K562 (cell line): ENCODE measurements at regions not wholly inside any gene's neighbourhood (a gene's known extent, or its start where the extent isn't known, plus 50 kb on each side); places are given as distances from the start of the nearest gene placed in this dataset.

Experiments used
- ATAC-seq: fragments of 200-7000 bp; cut with Tn5 transposase; 3 replicates; pipeline ENCODE4 v1.9.1; 2020; ENCODE audit warnings: moderate library complexity
- BruUV-seq: library from RNA; stranded (reverse); fragments of 400-500 nt; replicated peaks from 2 replicates; lab custom pipeline; 2021; lab: Mats Ljungman, UMichigan
- CTCF ChIA-PET: fragments of 300-600 bp; formaldehyde crosslinking; extraction: SDS; loops from one replicate; lab custom pipeline; 2021; ENCODE audit warnings: low intra/inter-chr PET ratio; lab: Yijun Ruan, JAX
- POLR2A ChIA-PET: fragments of 300-600, 350-650 bp; sonication (Branson Sonifier 250); formaldehyde crosslinking; extraction: SDS; loops from one replicate; lab custom pipeline; 2021; ENCODE audit warnings: antibody characterized with exemption, inconsistent platforms; lab: Yijun Ruan, JAX
- DNase-seq, 4 experiments: peaks; one replicate each; pipeline versions ENCODE4 v3.0.0 to v3.0.0-alpha.2; 2011 to 2018; ENCODE audit warnings: low spot score in 3 of 4, mixed read lengths in 3 of 4; ENCODE audit errors: extremely low read depth in 1 of 4
- FAIRE-seq: peaks from 2 replicates; lab custom pipeline; 2011; peaks lifted over from hg19 to GRCh38; lab: Jason Lieb, UNC
- H2AFZ ChIP-seq: 2 replicates; pipeline ENCODE4 v1.6.0; 2011; ENCODE audit warnings: low read depth, low read length, control low read depth, inconsistent platforms
- H3K27ac ChIP-seq: fragments of 200-600 bp; 3 replicates; pipeline ENCODE4 v1.8.0; 2011; ENCODE audit warnings: low read depth, mild to moderate bottlenecking, control low read depth, inconsistent platforms, low read length, moderate library complexity, mixed read lengths; ENCODE audit errors: extremely low read depth
- H3K27me3 ChIP-seq, 2 experiments: fragments of 300-600 bp in 1 of 2; 2 replicates in 1 of 2; 3 replicates in 1 of 2; pipeline versions ENCODE4 v1.6.0 to v1.8.0; 2011; ENCODE audit warnings: inconsistent platforms in 2 of 2, low read length in 2 of 2, mild to moderate bottlenecking in 1 of 2, mixed read lengths in 1 of 2, moderate library complexity in 1 of 2; ENCODE audit not compliant: control insufficient read depth in 2 of 2, insufficient read depth in 2 of 2
- H3K36me3 ChIP-seq: fragments of 300-600 bp; 3 replicates; pipeline ENCODE4 v1.8.0; 2011; ENCODE audit warnings: mild to moderate bottlenecking, low read length, inconsistent platforms; ENCODE audit not compliant: control insufficient read depth, insufficient read depth
- H3K4me1 ChIP-seq, 2 experiments: fragments of 200-600 bp in 1 of 2; replicated peaks in 1 of 2; 2 replicates in 1 of 2; 3 replicates in 1 of 2; pipeline versions ENCODE4 v1.5.1 to v1.8.0; 2011; ENCODE audit warnings: inconsistent platforms in 2 of 2, low read length in 2 of 2, mild to moderate bottlenecking in 1 of 2, mixed read lengths in 1 of 2, moderate library complexity in 1 of 2; ENCODE audit not compliant: control insufficient read depth in 2 of 2, insufficient read depth in 2 of 2
- H3K4me2 ChIP-seq: 2 replicates; pipeline ENCODE4 v1.6.1; 2011; ENCODE audit warnings: low read length, control low read depth, inconsistent platforms, mixed read lengths; ENCODE audit not compliant: insufficient read depth
- H3K4me3 ChIP-seq: fragments of 200-600 bp; sonication (generic), shearing (Covaris generic); 2 replicates; pipeline ENCODE4 v1.5.1; 2016; ENCODE audit warnings: control low read depth, inconsistent platforms
- H3K79me2 ChIP-seq: fragments of 200-600 bp; 3 replicates; pipeline ENCODE4 v1.8.0; 2011; ENCODE audit warnings: low read length, inconsistent platforms; ENCODE audit not compliant: control insufficient read depth, insufficient read depth
- H3K9ac ChIP-seq, 2 experiments: 2 replicates each; pipeline versions ENCODE4 v1.6.0 to v1.6.1; 2011; ENCODE audit warnings: low read depth in 2 of 2, low read length in 2 of 2, control low read depth in 1 of 2, inconsistent platforms in 1 of 2, mild to moderate bottlenecking in 1 of 2, mixed read lengths in 1 of 2; ENCODE audit not compliant: insufficient read depth in 1 of 2
- H3K9me1 ChIP-seq: one replicate; pipeline ENCODE4 v1.6.0; 2011; ENCODE audit warnings: inconsistent platforms, mild to moderate bottlenecking, low read length, moderate library complexity; ENCODE audit not compliant: control insufficient read depth, insufficient read depth
- H3K9me3 ChIP-seq: replicated peaks from 2 replicates; pipeline ENCODE4 v1.5.1; 2011; ENCODE audit warnings: low read depth, low read length, inconsistent platforms; ENCODE audit not compliant: control insufficient read depth, insufficient read depth
- H4K20me1 ChIP-seq: replicated peaks from 2 replicates; pipeline ENCODE4 v1.6.1; 2011; ENCODE audit warnings: low read length, inconsistent platforms, mixed read lengths; ENCODE audit not compliant: control insufficient read depth, insufficient read depth
- ATF7 ChIP-seq: fragments of 450-650 bp; IDR thresholded peaks from 2 replicates; pipeline ENCODE4 v1.7.1; 2014; ENCODE audit warnings: mild to moderate bottlenecking, moderate library complexity
- CCNT2 ChIP-seq: IDR thresholded peaks from 2 replicates; pipeline ENCODE4 v1.6.1; 2011; ENCODE audit warnings: borderline replicate concordance, low read depth, mild to moderate bottlenecking, moderate library complexity, mixed read lengths, low read length; ENCODE audit not compliant: insufficient read length; ENCODE audit errors: extremely low read depth
- CREB1 ChIP-seq, 2 experiments: sonication (generic) in 1 of 2; formaldehyde crosslinking in 1 of 2; IDR thresholded peaks; 2 replicates each; pipeline versions ENCODE4 v1.6.1 to v1.8.0; 2012 to 2022; ENCODE audit warnings: inconsistent platforms in 1 of 2, mild to moderate bottlenecking in 1 of 2, missing genetic modification reagents in 1 of 2, moderate library complexity in 1 of 2
- GTF2A2 ChIP-seq: IDR thresholded peaks from 2 replicates; pipeline ENCODE4 v1.6.1; 2016; ENCODE audit warnings: mild to moderate bottlenecking, missing genetic modification characterization, missing compliant biosample characterization
- HCFC1 ChIP-seq: IDR thresholded peaks from 2 replicates; pipeline ENCODE4 v1.6.1; 2012; ENCODE audit warnings: low read depth, low read length, improper control_type of control experiment
- ILK ChIP-seq: fragments of 450-650 bp; IDR thresholded peaks from 2 replicates; pipeline ENCODE4 v1.6.1; 2016; ENCODE audit warnings: missing genetic modification characterization, low read depth, mild to moderate bottlenecking, missing compliant biosample characterization, moderate library complexity, borderline replicate concordance
- SMAD1 ChIP-seq: fragments of 150-350 bp; IDR thresholded peaks from 2 replicates; pipeline ENCODE4 v1.6.1; 2014; ENCODE audit warnings: low read length, low read depth; ENCODE audit not compliant: partially characterized antibody
- SMAD2 ChIP-seq: fragments of 150-350 bp; IDR thresholded peaks from 2 replicates; pipeline ENCODE4 v1.6.1; 2014; ENCODE audit warnings: low read depth, mild to moderate bottlenecking, low read length
- ZBED1 ChIP-seq: IDR thresholded peaks from 2 replicates; pipeline ENCODE4 v1.6.1; 2014
- ZNF785 ChIP-seq: fragments of 250-450 bp; sonication (Bioruptor Pico); IDR thresholded peaks from 2 replicates; pipeline ENCODE4 v1.4.0; 2020; ENCODE audit warnings: mild to moderate bottlenecking
- WGBS: fragments of 100-300 bp; shearing (Covaris generic); methylation state at CpG from one replicate; pipeline ENCODE4 v1.1.6; 2016; ENCODE audit warnings: low coverage, mixed read lengths; ENCODE audit not compliant: insufficient coverage; ENCODE audit errors: missing lambda C conversion rate; 5-methylcytosine and 5-hydroxymethylcytosine counted together
- in situ Hi-C: fragments of 300-500 bp; cut with MboI; formaldehyde crosslinking; loops from 4 replicates; pipeline ENCODE4 v1.15.0; 2018; ENCODE audit warnings: inconsistent platforms, mixed read lengths
- intact Hi-C: fragments of 100-400 bp; cut with micrococcal nuclease; formaldehyde crosslinking; loops from 2 replicates; pipeline ENCODE4 v1.14.2; 2022
- TF ChIP-seq, protein P1 (sequence below): sonication (generic); formaldehyde crosslinking; IDR thresholded peaks from 2 replicates; pipeline ENCODE4 v1.8.0; 2022; ENCODE audit warnings: mild to moderate bottlenecking, missing genetic modification reagents, borderline replicate concordance
- TF ChIP-seq, protein P2 (sequence below): fragments of 450-650 bp; IDR thresholded peaks from 2 replicates; pipeline ENCODE4 v1.6.1; 2018; ENCODE audit not compliant: partially characterized antibody

DNA sequence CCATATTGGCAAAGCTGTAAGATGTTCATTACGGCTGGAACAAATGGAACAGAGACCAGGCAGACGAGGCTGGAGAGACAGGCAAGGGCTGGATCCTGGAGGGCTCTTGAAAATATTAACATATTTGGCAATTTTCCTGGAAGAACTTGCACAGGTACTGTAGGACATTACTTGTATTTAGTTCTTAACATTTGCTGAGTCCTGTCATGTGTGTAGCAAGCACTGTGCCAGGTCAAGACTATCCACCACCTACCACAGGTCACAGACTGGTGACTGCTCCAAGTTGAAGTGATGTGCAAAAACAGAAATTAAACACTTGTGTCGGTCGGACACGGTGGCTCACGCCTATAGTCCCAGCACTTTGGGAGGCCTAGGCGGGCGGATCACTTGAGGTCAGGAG, 58.7 kb upstream of the TNRC6B start:
- Histone ChIP-seq H3K9me1 (no peaks in the 10 kb centered on the region), H3K27ac (no peak overlapping the region), H3K4me1 (peaks cover 0 to 20% of the 10 kb centered on the region in 2 experiments; a peak in 2 of 5 replicates), H3K4me3 (no peak overlapping the region), H2AFZ (no peak overlapping the region), H3K36me3 (no peaks in the 10 kb centered on the region; the same call in 2 of the 3 replicates), H3K79me2 (no peaks in the 10 kb centered on the region), H3K9me3 (no peaks in the 10 kb centered on the region), H3K4me2 (no peak overlapping the region), H3K9ac (no peak overlapping the region), H3K27me3 (no peaks in the 10 kb centered on the region), H4K20me1 (no peaks in the 10 kb centered on the region; the same call in 1 of the 2 replicates)
- TF ChIP-seq, protein P1, sequence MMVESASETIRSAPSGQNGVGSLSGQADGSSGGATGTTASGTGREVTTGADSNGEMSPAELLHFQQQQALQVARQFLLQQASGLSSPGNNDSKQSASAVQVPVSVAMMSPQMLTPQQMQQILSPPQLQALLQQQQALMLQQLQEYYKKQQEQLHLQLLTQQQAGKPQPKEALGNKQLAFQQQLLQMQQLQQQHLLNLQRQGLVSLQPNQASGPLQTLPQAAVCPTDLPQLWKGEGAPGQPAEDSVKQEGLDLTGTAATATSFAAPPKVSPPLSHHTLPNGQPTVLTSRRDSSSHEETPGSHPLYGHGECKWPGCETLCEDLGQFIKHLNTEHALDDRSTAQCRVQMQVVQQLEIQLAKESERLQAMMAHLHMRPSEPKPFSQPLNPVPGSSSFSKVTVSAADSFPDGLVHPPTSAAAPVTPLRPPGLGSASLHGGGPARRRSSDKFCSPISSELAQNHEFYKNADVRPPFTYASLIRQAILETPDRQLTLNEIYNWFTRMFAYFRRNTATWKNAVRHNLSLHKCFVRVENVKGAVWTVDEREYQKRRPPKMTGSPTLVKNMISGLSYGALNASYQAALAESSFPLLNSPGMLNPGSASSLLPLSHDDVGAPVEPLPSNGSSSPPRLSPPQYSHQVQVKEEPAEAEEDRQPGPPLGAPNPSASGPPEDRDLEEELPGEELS (CRISPR knock-in tag): no peak
- TF ChIP-seq GTF2A2 (tag) (no peak), ZNF785 (CRISPR knock-in tag) (no peak), HCFC1 (no peak), ATF7 (no peak), CREB1 (IDR thresholded peaks at IDR 0.05) (no peak), CREB1 (CRISPR knock-in tag; IDR thresholded peaks at IDR 0.05) (no peak), SMAD1 (no peak), SMAD2 (no peak), CCNT2 (no peak), ZBED1 (no peak), ILK (tag) (no peak)
- TF ChIP-seq, protein P2, sequence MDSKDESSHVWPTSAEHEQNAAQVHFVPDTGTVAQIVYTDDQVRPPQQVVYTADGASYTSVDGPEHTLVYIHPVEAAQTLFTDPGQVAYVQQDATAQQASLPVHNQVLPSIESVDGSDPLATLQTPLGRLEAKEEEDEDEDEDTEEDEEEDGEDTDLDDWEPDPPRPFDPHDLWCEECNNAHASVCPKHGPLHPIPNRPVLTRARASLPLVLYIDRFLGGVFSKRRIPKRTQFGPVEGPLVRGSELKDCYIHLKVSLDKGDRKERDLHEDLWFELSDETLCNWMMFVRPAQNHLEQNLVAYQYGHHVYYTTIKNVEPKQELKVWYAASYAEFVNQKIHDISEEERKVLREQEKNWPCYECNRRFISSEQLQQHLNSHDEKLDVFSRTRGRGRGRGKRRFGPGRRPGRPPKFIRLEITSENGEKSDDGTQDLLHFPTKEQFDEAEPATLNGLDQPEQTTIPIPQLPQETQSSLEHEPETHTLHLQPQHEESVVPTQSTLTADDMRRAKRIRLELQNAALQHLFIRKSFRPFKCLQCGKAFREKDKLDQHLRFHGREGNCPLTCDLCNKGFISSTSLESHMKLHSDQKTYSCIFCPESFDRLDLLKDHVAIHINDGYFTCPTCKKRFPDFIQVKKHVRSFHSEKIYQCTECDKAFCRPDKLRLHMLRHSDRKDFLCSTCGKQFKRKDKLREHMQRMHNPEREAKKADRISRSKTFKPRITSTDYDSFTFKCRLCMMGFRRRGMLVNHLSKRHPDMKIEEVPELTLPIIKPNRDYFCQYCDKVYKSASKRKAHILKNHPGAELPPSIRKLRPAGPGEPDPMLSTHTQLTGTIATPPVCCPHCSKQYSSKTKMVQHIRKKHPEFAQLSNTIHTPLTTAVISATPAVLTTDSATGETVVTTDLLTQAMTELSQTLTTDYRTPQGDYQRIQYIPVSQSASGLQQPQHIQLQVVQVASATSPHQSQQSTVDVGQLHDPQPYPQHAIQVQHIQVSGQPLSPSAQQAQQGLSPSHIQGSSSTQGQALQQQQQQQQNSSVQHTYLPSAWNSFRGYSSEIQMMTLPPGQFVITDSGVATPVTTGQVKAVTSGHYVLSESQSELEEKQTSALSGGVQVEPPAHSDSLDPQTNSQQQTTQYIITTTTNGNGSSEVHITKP: no peak
- 79% methylated on average over 5 of the region's 8 CpGs for WGBS
- ATAC-seq (no peak), DNase-seq (no peak), FAIRE-seq (no peak)
- intact Hi-C loops (no loop called here), in situ Hi-C loops (no loop called here)
- ChIA-PET CTCF (no interaction called here), POLR2A (no interaction called here)
- BruUV-seq: no TSS peak
